H1 (cell line): ENCODE measurements at regions not wholly inside any gene's neighbourhood (a gene's known extent, or its start where the extent isn't known, plus 50 kb on each side); places are given as distances from the start of the nearest gene placed in this dataset.

Experiments
- CTCF ChIA-PET: fragments of 300-600 bp; sonication (Branson Sonifier 250); formaldehyde crosslinking; loops from one replicate; lab custom pipeline; 2021; ENCODE audit not compliant: partially characterized antibody; lab: Charles Lee
- POLR2A ChIA-PET: fragments of 300-600 bp; sonication (Branson Sonifier 250); formaldehyde crosslinking; loops from one replicate; lab custom pipeline; 2021; ENCODE audit warnings: inconsistent platforms; ENCODE audit not compliant: partially characterized antibody; lab: Charles Lee
- DNase-seq, 2 experiments: peaks; one replicate each; pipeline versions ENCODE4 v3.0.0 to v3.0.0-alpha.2; 2010 to 2022; ENCODE audit warnings: low spot score in 2 of 2, low read depth in 1 of 2, mixed read lengths in 1 of 2
- FAIRE-seq: peaks from 2 replicates; lab custom pipeline; 2011; peaks lifted over from hg19 to GRCh38; lab: Jason Lieb, UNC
- H2AFZ ChIP-seq: 2 replicates; pipeline ENCODE4 v1.8.1; 2012; ENCODE audit warnings: low read length, inconsistent platforms
- H2AK5ac ChIP-seq: 2 replicates; pipeline ENCODE4 v1.6.1; 2013; ENCODE audit warnings: low read depth, low read length
- H2BK120ac ChIP-seq: replicated peaks from 2 replicates; pipeline ENCODE3; 2013; ENCODE audit warnings: low read depth, low read length, inconsistent platforms
- H2BK12ac ChIP-seq: 2 replicates; pipeline ENCODE4 v1.6.1; 2013; ENCODE audit warnings: low read depth, low read length
- H2BK15ac ChIP-seq: 2 replicates; pipeline ENCODE4 v1.6.1; 2013; ENCODE audit warnings: low read length
- H2BK20ac ChIP-seq: 2 replicates; pipeline ENCODE4 v1.6.1; 2013; ENCODE audit warnings: low read length
- H2BK5ac ChIP-seq: 2 replicates; pipeline ENCODE4 v1.6.1; 2013; ENCODE audit warnings: low read depth, low read length
- H3K14ac ChIP-seq: 2 replicates; pipeline ENCODE4 v1.6.1; 2013; ENCODE audit warnings: inconsistent platforms; ENCODE audit not compliant: insufficient read length
- H3K18ac ChIP-seq: 2 replicates; pipeline ENCODE4 v1.6.1; 2013; ENCODE audit warnings: low read length; ENCODE audit errors: extremely low read depth
- H3K23ac ChIP-seq: 2 replicates; pipeline ENCODE4 v1.6.1; 2013; ENCODE audit warnings: inconsistent platforms; ENCODE audit not compliant: insufficient read length
- H3K23me2 ChIP-seq: 2 replicates; pipeline ENCODE4 v1.6.1; 2013; ENCODE audit warnings: low read depth, low read length
- H3K27ac ChIP-seq: 2 replicates; pipeline ENCODE4 v1.6.1; 2011; ENCODE audit warnings: low read depth, low read length, inconsistent platforms
- H3K27me3 ChIP-seq, 4 experiments: replicated peaks in 1 of 4; 1 replicate in 1 of 4; 2 replicates in 3 of 4; pipeline versions ENCODE4 v1.6.1 to v1.8.1; 2011 to 2013; ENCODE audit warnings: low read length in 3 of 4, mild to moderate bottlenecking in 3 of 4, inconsistent platforms in 2 of 4, mixed read lengths in 2 of 4, moderate library complexity in 1 of 4; ENCODE audit not compliant: control insufficient read depth in 3 of 4, insufficient read depth in 3 of 4; ENCODE audit errors: extremely low read depth in 1 of 4
- H3K36me3 ChIP-seq, 4 experiments: 2 replicates each; pipeline versions ENCODE4 v1.6.1 to v1.8.1; 2011 to 2013; ENCODE audit warnings: mild to moderate bottlenecking in 4 of 4, low read length in 3 of 4, moderate library complexity in 2 of 4, control low read depth in 1 of 4, inconsistent platforms in 1 of 4; ENCODE audit not compliant: insufficient read depth in 4 of 4, control insufficient read depth in 2 of 4
- H3K4ac ChIP-seq: replicated peaks from 2 replicates; pipeline ENCODE3; 2013; ENCODE audit warnings: low read length, low read depth, mixed read lengths, inconsistent platforms; ENCODE audit not compliant: insufficient read length
- H3K4me1 ChIP-seq, 4 experiments: replicated peaks in 1 of 4; 1 replicate in 1 of 4; 2 replicates in 3 of 4; pipeline versions ENCODE4 v1.6.1 to v1.8.1; 2011 to 2013; ENCODE audit warnings: low read length in 3 of 4, inconsistent platforms in 2 of 4, mixed read lengths in 1 of 4; ENCODE audit not compliant: insufficient read depth in 4 of 4, control insufficient read depth in 3 of 4
- H3K4me2 ChIP-seq, 2 experiments: 2 replicates each; pipeline versions ENCODE4 v1.6.1 to v1.8.1; 2011 to 2013; ENCODE audit warnings: low read depth in 2 of 2, low read length in 2 of 2, control low read depth in 1 of 2, inconsistent platforms in 1 of 2, mild to moderate bottlenecking in 1 of 2; ENCODE audit not compliant: insufficient read depth in 1 of 2
- H3K4me3 ChIP-seq, 4 experiments: fragments of 200-600, 300-600 bp in 1 of 4; sonication (generic), shearing (Covaris generic), sonication (Bioruptor Twin) in 1 of 4; 2 replicates each; pipeline versions ENCODE4 v1.5.1 to v1.8.1; 2011 to 2016; ENCODE audit warnings: low read length in 4 of 4, low read depth in 3 of 4, control low read depth in 2 of 4, inconsistent platforms in 2 of 4, mild to moderate bottlenecking in 2 of 4, mixed read lengths in 1 of 4, moderate library complexity in 1 of 4; ENCODE audit not compliant: insufficient read depth in 2 of 4; ENCODE audit errors: extremely low read depth in 1 of 4
- H3K56ac ChIP-seq: replicated peaks from 2 replicates; pipeline ENCODE3; 2013; ENCODE audit warnings: low read depth, mild to moderate bottlenecking, mixed read lengths, low read length, inconsistent platforms; ENCODE audit not compliant: insufficient read length
- H3K79me1 ChIP-seq: 2 replicates; pipeline ENCODE4 v1.6.1; 2013; ENCODE audit warnings: low read depth, low read length, control low read depth
- H3K79me2 ChIP-seq, 2 experiments: 2 replicates each; pipeline versions ENCODE4 v1.6.1 to v1.8.1; 2012 to 2013; ENCODE audit warnings: low read length in 2 of 2, mild to moderate bottlenecking in 2 of 2, inconsistent platforms in 1 of 2; ENCODE audit not compliant: insufficient read depth in 2 of 2, control insufficient read depth in 1 of 2
- H3K9ac ChIP-seq, 4 experiments: replicated peaks in 1 of 4; 1 replicate in 1 of 4; 2 replicates in 3 of 4; pipeline versions ENCODE4 v1.6.1 to v1.8.1; 2011 to 2013; ENCODE audit warnings: low read depth in 3 of 4, low read length in 3 of 4, control low read depth in 2 of 4, mild to moderate bottlenecking in 2 of 4, moderate library complexity in 2 of 4, inconsistent platforms in 1 of 4; ENCODE audit errors: extremely low read depth in 1 of 4
- H3K9me3 ChIP-seq, 2 experiments: 2 replicates each; pipeline versions ENCODE4 v1.6.1 to v1.8.1; 2012 to 2013; ENCODE audit warnings: mild to moderate bottlenecking in 2 of 2, moderate library complexity in 2 of 2, control low read depth in 1 of 2, inconsistent platforms in 1 of 2, low read depth in 1 of 2, low read length in 1 of 2, mixed read lengths in 1 of 2; ENCODE audit not compliant: insufficient read depth in 2 of 2
- H4K20me1 ChIP-seq, 2 experiments: replicated peaks in 1 of 2; 2 replicates each; pipeline versions ENCODE3 to v1.8.1; 2011 to 2013; ENCODE audit warnings: inconsistent platforms in 2 of 2, low read length in 2 of 2, mild to moderate bottlenecking in 1 of 2; ENCODE audit not compliant: insufficient read depth in 2 of 2, control insufficient read depth in 1 of 2
- H4K5ac ChIP-seq: 2 replicates; pipeline ENCODE4 v1.6.1; 2013; ENCODE audit warnings: low read length, low read depth, mixed read lengths, inconsistent platforms; ENCODE audit not compliant: insufficient read length
- H4K8ac ChIP-seq: 2 replicates; pipeline ENCODE4 v1.8.0; 2013; ENCODE audit warnings: mild to moderate bottlenecking, moderate library complexity, low read length, inconsistent platforms; ENCODE audit not compliant: insufficient read depth; ENCODE audit errors: extremely low read depth
- H4K91ac ChIP-seq: replicated peaks from 2 replicates; pipeline ENCODE3; 2013; ENCODE audit warnings: low read length, mixed read lengths, inconsistent platforms; ENCODE audit not compliant: insufficient read length
- BCL11A ChIP-seq, 2 experiments: IDR thresholded peaks; one replicate each; pipeline ENCODE4 v1.6.1; 2011; ENCODE audit warnings: low read depth in 2 of 2, low read length in 2 of 2, mild to moderate bottlenecking in 2 of 2
- EP300 ChIP-seq, 2 experiments: IDR thresholded peaks; 1 replicate in 1 of 2; 2 replicates in 1 of 2; pipeline ENCODE4 v1.6.1; 2011 to 2012; ENCODE audit warnings: low read depth in 2 of 2, low read length in 2 of 2, mild to moderate bottlenecking in 2 of 2, borderline replicate concordance in 1 of 2, inconsistent platforms in 1 of 2, moderate library complexity in 1 of 2
- HDAC6 ChIP-seq: IDR thresholded peaks from one replicate; pipeline ENCODE4 v1.7.1; 2012; ENCODE audit warnings: low read depth, mild to moderate bottlenecking, inconsistent platforms, low read length, moderate library complexity
- JUND ChIP-seq: IDR thresholded peaks from 2 replicates; pipeline ENCODE4 v1.6.1; 2011; ENCODE audit warnings: mild to moderate bottlenecking, improper control_type of control experiment, low read length
- KDM4A ChIP-seq: IDR thresholded peaks from one replicate; pipeline ENCODE4 v1.7.1; 2012; ENCODE audit warnings: low read depth, mild to moderate bottlenecking, moderate library complexity, low read length, inconsistent platforms; ENCODE audit not compliant: severe bottlenecking
- KDM5A ChIP-seq: fragments of 200-600 bp; IDR thresholded peaks from 2 replicates; pipeline ENCODE4 v1.7.1; 2012; ENCODE audit warnings: mild to moderate bottlenecking, low read length, inconsistent platforms, mixed read lengths
- MAFK ChIP-seq: IDR thresholded peaks from 2 replicates; pipeline ENCODE4 v1.6.1; 2012; ENCODE audit warnings: low read depth, mild to moderate bottlenecking, improper control_type of control experiment, low read length
- NANOG ChIP-seq: IDR thresholded peaks from 2 replicates; pipeline ENCODE4 v1.6.1; 2011; ENCODE audit warnings: low read length, low read depth, mild to moderate bottlenecking, inconsistent platforms; ENCODE audit not compliant: insufficient read depth, poor library complexity, severe bottlenecking
- PHF8 ChIP-seq: fragments of 200-600 bp; sonication (generic); conservative IDR thresholded peaks from 2 replicates; pipeline ENCODE4 v1.7.1; 2012; ENCODE audit warnings: low read depth, mild to moderate bottlenecking, inconsistent platforms, low read length, moderate library complexity
- SP2 ChIP-seq: IDR thresholded peaks from 2 replicates; pipeline ENCODE4 v1.6.1; 2012; ENCODE audit warnings: mild to moderate bottlenecking, low read length, inconsistent platforms
- SRF ChIP-seq: IDR thresholded peaks from 2 replicates; pipeline ENCODE4 v1.6.1; 2011; ENCODE audit warnings: mild to moderate bottlenecking, low read depth, low read length, moderate library complexity
- TAF7 ChIP-seq: optimal IDR thresholded peaks from 2 replicates; pipeline ENCODE3; 2011; ENCODE audit warnings: low read depth, mild to moderate bottlenecking, inconsistent platforms, low read length, moderate library complexity, borderline replicate concordance
- TBP ChIP-seq: IDR thresholded peaks from 2 replicates; pipeline ENCODE4 v1.6.1; 2011; ENCODE audit warnings: low read depth, low read length, improper control_type of control experiment
- TEAD4 ChIP-seq: IDR thresholded peaks from 2 replicates; pipeline ENCODE4 v1.6.1; 2012; ENCODE audit warnings: low read depth, low read length, inconsistent platforms, mixed read lengths
- WGBS, 2 experiments: shearing (Covaris generic) in 1 of 2; methylation state at CpG; one replicate each; pipeline versions ENCODE4 v1.1.6 to v1.1.7; 2013 to 2015; ENCODE audit warnings: low lambda C conversion rate in 2 of 2, mixed read lengths in 2 of 2, inconsistent platforms in 1 of 2, low coverage in 1 of 2, missing lambda C conversion rate in 1 of 2; ENCODE audit not compliant: insufficient replicate concordance in 2 of 2, insufficient coverage in 1 of 2, insufficient read length in 1 of 2; ENCODE audit errors: extremely low coverage in 1 of 2, missing lambda C conversion rate in 1 of 2; 5-methylcytosine and 5-hydroxymethylcytosine counted together
- TF ChIP-seq, protein P1 (sequence below): IDR thresholded peaks from 2 replicates; pipeline ENCODE4 v1.6.1; 2012; ENCODE audit warnings: inconsistent platforms

DNA sequence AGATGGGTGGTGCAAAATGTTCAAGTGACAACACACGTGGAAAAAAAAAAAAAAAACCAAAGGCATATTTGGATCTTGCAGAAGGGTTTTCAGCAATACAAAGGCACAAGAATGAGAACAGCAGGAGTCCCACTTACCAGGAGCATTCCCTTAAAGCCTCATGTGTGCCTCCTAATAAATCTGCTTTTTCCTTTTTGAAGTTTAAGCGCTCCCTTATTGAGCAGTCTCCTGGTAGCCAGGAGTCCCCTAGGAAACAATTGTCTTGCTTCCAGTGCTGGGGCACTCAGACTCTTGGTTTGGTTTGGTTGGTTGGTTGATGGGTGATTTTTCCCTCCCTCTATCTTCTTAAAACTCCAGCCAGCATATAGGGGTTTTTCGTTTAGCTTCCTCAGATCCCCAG is 321.8 kb upstream of the NFE2L3 start:
- Histone ChIP-seq H2BK12ac (no peak overlapping the region), H3K79me2 (no peaks in the 10 kb centered on the region), H4K5ac (no peak overlapping the region), H3K4me2 (no peak overlapping the region), H3K36me3 (no peaks in the 10 kb centered on the region), H3K27ac (no peak overlapping the region), H2BK15ac (no peak overlapping the region), H2AK5ac (no peak overlapping the region), H4K8ac (no peak overlapping the region), H4K91ac (no peak overlapping the region), H2BK5ac (no peak overlapping the region), H2BK20ac (no peak overlapping the region), H3K79me1 (no peaks in the 10 kb centered on the region), H3K4me1 (peaks cover 3 to 10% (median 5%) of the 10 kb centered on the region in 4 experiments; a peak in 5 of 7 replicates), H3K14ac (no peak overlapping the region), H3K23ac (no peak overlapping the region), H3K56ac (no peak overlapping the region), H3K27me3 (no peaks in the 10 kb centered on the region), H3K9me3 (no peaks in the 10 kb centered on the region), H3K18ac (no peak overlapping the region), H3K4ac (no peak overlapping the region), H3K4me3 (no peak overlapping the region), H3K9ac (no peak overlapping the region), H2BK120ac (no peak overlapping the region), H4K20me1 (no peaks in the 10 kb centered on the region), H2AFZ (no peak overlapping the region), H3K23me2 (no peaks in the 10 kb centered on the region)
- DNase-seq = no peak
- no peak for FAIRE-seq
- POLR2A ChIA-PET = no interaction called here
- WGBS, 2 experiments = 58% methylated on average over 3 of the region's 3 CpGs; no CpG with 5 or more reads in 1 of the 2 experiments
- CTCF ChIA-PET = interaction anchor here (3.5 kb wide), 1 partner anchor 9 kb away, joined by 19 read pairs; no protein-coding TSS in a partner anchor
- TF ChIP-seq SRF (no peak), EP300 (IDR thresholded peaks at IDR 0.05; ENCODE audit: borderline replicate concordance in 1 of 2, low read depth in 2 of 2, low read length in 2 of 2) (no peak), HDAC6 (no peak), NANOG (no peak), TAF7 (no peak), JUND (no peak), PHF8 (no peak), SP2 (no peak), MAFK (no peak), TBP (no peak), BCL11A (IDR thresholded peaks at IDR 0.05; ENCODE audit: low read depth in 2 of 2, low read length in 2 of 2) (no peak), KDM4A (no peak), KDM5A (no peak), TEAD4 (no peak)
- TF ChIP-seq, protein P1, sequence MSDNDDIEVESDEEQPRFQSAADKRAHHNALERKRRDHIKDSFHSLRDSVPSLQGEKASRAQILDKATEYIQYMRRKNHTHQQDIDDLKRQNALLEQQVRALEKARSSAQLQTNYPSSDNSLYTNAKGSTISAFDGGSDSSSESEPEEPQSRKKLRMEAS = no peak
